Calu3 (cell line): ENCODE measurements at regions not wholly inside any gene's neighbourhood (a gene's known extent, or its start where the extent isn't known, plus 50 kb on each side); places are given as distances from the start of the nearest gene placed in this dataset.

Experiments used
- BruUV-seq: library from RNA; stranded (reverse); fragments of 400-500 nt; replicated peaks from 2 replicates; lab custom pipeline; 2021; lab: Mats Ljungman, UMichigan
- CTCF ChIA-PET: fragments of 300-600 bp; sonication (Branson Sonifier 250); formaldehyde crosslinking; loops from one replicate; lab custom pipeline; 2022; ENCODE audit warnings: antibody characterized with exemption; lab: Charles Lee
- DNase-seq: peaks from one replicate; pipeline ENCODE4 v3.0.0; 2022
- H3K27ac Mint-ChIP-seq: one replicate; pipeline ENCODE4 v1.8.0; 2022; ENCODE audit warnings: mixed read lengths; ENCODE audit not compliant: unreplicated experiment
- H3K27me3 Mint-ChIP-seq: one replicate; pipeline ENCODE4 v1.8.0; 2022; ENCODE audit warnings: mixed read lengths; ENCODE audit not compliant: unreplicated experiment
- H3K36me3 Mint-ChIP-seq: one replicate; pipeline ENCODE4 v1.8.0; 2022; ENCODE audit warnings: mild to moderate bottlenecking, moderate library complexity, mixed read lengths; ENCODE audit not compliant: insufficient read depth, unreplicated experiment
- H3K4me1 Mint-ChIP-seq: one replicate; pipeline ENCODE4 v1.8.0; 2022; ENCODE audit warnings: mild to moderate bottlenecking, low read depth, mixed read lengths; ENCODE audit not compliant: unreplicated experiment
- H3K4me3 Mint-ChIP-seq: one replicate; pipeline ENCODE4 v1.8.0; 2022; ENCODE audit warnings: mild to moderate bottlenecking, low read depth, moderate library complexity, mixed read lengths; ENCODE audit not compliant: unreplicated experiment
- H3K9me3 Mint-ChIP-seq: one replicate; pipeline ENCODE4 v1.8.0; 2022; ENCODE audit warnings: low read depth, mixed read lengths; ENCODE audit not compliant: unreplicated experiment
- CTCF ChIP-seq: fragments of 200-600 bp; IDR thresholded peaks from one replicate; pipeline ENCODE4 v1.8.0; 2022; ENCODE audit warnings: antibody characterized with exemption; ENCODE audit not compliant: unreplicated experiment
- intact Hi-C: fragments of 100-400 bp; cut with micrococcal nuclease; formaldehyde crosslinking; loops from one replicate; pipeline ENCODE4 v1.10.0; 2022; ENCODE audit not compliant: unreplicated experiment

DNA sequence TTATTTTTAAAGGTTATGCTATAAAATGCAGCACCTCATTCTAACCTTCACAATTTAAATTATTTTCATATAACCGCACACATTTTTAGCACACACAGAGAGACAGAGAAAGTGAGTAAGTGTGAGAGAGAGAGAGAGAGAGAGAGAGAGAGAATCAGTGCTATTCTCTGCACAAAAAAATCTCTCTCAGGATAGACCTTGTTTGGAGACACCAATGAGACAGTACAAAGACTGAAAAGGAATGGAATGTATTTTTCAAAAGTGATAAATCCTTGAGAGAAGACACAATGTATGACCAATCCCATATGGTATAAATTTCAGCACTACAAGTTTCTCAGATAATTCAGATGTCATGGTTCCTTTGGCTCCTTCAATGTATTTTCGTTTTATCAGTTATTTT lies 132.1 kb upstream of the PCDH18 start:
- no peak for DNase-seq
- H3K27me3 Mint-ChIP-seq, result no peaks in the 10 kb centered on the region
- no peak for TF ChIP-seq CTCF
- H3K27ac Mint-ChIP-seq, result no peak overlapping the region
- H3K9me3 Mint-ChIP-seq, result peaks cover 5% of the 10 kb centered on the region
- intact Hi-C loops, result no loop called here
- H3K4me1 Mint-ChIP-seq, result no peaks in the 10 kb centered on the region
- no peak overlapping the region for H3K4me3 Mint-ChIP-seq
- H3K36me3 Mint-ChIP-seq, result no peaks in the 10 kb centered on the region
- CTCF ChIA-PET, result no interaction called here
- no TSS peak for BruUV-seq

DNA sequence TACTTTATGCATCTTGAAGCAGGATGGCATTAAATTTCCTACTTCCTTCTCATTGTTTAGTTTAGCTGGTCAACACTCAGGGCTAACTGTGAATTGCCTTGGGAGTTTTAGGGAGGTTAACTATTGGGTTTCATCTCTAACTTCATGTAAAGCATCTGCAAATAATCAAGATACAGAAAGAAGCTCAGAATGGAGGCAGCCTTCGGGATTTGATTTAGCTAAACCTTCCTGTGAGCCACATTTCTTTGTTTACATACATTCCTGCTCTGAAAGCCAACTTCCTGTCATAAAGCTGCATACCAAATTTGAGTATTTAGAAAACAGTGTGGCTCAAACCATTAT lies 131.7 kb upstream of the PCDH18 start:
- CTCF ChIA-PET, result no interaction called here
- TF ChIP-seq CTCF, result no peak
- no peak for DNase-seq
- intact Hi-C loops, result no loop called here
- H3K4me1 Mint-ChIP-seq, result no peaks in the 10 kb centered on the region
- no peaks in the 10 kb centered on the region for H3K27me3 Mint-ChIP-seq
- no peaks in the 10 kb centered on the region for H3K36me3 Mint-ChIP-seq
- BruUV-seq, result no TSS peak
- no peak overlapping the region for H3K27ac Mint-ChIP-seq
- H3K4me3 Mint-ChIP-seq, result no peak overlapping the region
- peaks cover 5% of the 10 kb centered on the region for H3K9me3 Mint-ChIP-seq

DNA sequence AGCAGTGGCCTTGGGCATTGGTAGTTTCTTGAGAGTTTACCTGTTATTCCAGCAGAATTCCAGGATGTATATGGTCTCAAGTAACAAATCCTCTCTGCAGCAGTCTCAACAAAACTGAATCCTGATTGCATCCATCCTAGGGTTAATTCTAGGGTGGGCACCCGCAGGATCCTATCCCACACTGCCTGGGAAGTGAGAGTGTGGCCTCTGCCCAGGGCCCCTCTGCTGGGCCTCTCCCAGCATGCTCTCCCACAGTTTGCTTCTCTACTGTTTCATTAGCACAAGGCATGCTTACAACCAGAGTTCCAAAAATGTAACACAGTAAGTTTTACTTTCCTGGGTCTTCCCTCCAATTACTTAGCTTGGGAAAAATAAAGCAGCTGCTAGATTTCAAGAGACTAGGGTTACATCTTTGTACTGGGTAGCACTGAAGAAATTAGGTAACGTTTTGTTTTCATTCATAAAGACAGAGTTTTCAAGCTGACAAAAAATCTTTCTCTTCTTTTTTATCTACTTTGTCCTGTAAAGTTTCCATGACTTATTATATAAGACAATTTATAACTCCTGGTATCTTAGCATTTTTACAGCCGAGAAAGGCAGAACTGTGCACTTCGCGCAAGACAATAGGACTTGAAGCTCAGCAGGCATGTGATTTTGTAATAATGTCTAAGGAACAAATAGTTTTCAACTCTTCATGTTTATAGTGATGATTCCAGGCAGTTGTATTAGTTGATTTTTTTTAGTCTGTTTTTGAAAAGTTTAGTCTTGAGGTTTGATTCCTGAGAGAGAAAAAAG lies 131.2 kb upstream of the PCDH18 start:
- TF ChIP-seq CTCF, result no peak
- intact Hi-C loops, result no loop called here

DNA sequence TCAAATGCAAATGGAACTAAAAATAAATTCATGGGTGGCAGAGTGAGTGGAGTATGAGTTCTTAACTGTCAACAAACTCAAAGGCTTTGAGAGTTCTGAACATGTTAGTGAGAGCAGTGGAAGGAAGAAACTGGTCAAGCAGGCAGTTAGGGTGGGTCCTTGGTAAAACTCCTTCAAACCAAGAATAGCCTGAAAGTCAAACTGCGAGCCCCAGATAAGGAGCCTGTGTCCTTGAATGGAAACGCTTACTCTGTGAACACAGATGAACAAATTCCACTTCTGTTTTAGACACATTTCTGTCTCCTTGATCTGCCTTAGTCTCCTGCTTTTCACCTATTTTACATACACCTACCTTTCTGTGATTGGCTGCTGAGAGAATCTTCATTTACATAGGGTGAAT lies 129.4 kb upstream of the PCDH18 start:
- H3K36me3 Mint-ChIP-seq, result no peaks in the 10 kb centered on the region
- CTCF ChIA-PET, result no interaction called here
- DNase-seq, result no peak
- no peak overlapping the region for H3K27ac Mint-ChIP-seq
- H3K4me3 Mint-ChIP-seq, result no peak overlapping the region
- no peak for TF ChIP-seq CTCF
- H3K9me3 Mint-ChIP-seq, result peaks cover 5% of the 10 kb centered on the region
- H3K4me1 Mint-ChIP-seq, result no peaks in the 10 kb centered on the region
- no TSS peak for BruUV-seq
- intact Hi-C loops, result no loop called here
- no peaks in the 10 kb centered on the region for H3K27me3 Mint-ChIP-seq

More for the DNA sequence above, 131.2 kb upstream of the PCDH18 start:
- Mint-ChIP-seq H3K27ac (no peak overlapping the region), H3K36me3 (no peaks in the 10 kb centered on the region), H3K4me3 (no peak overlapping the region), H3K9me3 (peaks cover 5% of the 10 kb centered on the region), H3K27me3 (no peaks in the 10 kb centered on the region), H3K4me1 (no peaks in the 10 kb centered on the region)
- CTCF ChIA-PET, result no interaction called here
- no peak for DNase-seq
- no TSS peak for BruUV-seq
